ENCODE measurements at regions not wholly inside any gene's neighbourhood (a gene's known extent, or its start where the extent isn't known, plus 50 kb on each side); places are given as distances from the start of the nearest gene placed in this dataset.

- TF ChIP-seq EP300 (IDR thresholded peaks at IDR 0.05), result no peak
- TF ChIP-seq CTCF (IDR thresholded peaks at IDR 0.05), result no peak
- TF ChIP-seq POLR2A (IDR thresholded peaks at IDR 0.05), result no peak
Observed at GRCh38 chr6:48606618-48607017, 495.6 kb upstream of the PTCHD4 start.
